ENCODE measurements at regions not wholly inside any gene's neighbourhood (a gene's known extent, or its start where the extent isn't known, plus 50 kb on each side); places are given as distances from the start of the nearest gene placed in this dataset.

DNA sequence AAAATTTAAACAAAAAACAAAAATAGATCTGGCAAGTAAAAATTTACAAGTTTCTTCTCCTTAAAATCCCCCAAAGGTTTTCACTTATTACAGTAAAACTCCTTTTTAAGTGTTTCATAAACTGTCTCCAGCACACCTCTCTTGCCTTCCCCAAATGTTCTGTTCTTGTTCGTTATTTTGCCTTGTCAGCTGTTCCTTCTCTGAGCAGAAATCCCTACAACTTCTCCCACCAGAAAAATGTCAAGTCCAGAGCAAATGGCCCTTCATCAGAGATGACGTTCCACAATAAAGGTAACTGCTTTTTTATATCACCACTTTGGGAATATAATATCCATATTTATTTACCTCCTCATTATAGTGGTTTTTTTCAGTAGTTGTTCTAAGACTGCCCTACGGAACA, 432.1 kb downstream of the ADAM29 start:
- no peak for TF ChIP-seq POLR2A (IDR thresholded peaks at IDR 0.05)
- TF ChIP-seq, protein P1, sequence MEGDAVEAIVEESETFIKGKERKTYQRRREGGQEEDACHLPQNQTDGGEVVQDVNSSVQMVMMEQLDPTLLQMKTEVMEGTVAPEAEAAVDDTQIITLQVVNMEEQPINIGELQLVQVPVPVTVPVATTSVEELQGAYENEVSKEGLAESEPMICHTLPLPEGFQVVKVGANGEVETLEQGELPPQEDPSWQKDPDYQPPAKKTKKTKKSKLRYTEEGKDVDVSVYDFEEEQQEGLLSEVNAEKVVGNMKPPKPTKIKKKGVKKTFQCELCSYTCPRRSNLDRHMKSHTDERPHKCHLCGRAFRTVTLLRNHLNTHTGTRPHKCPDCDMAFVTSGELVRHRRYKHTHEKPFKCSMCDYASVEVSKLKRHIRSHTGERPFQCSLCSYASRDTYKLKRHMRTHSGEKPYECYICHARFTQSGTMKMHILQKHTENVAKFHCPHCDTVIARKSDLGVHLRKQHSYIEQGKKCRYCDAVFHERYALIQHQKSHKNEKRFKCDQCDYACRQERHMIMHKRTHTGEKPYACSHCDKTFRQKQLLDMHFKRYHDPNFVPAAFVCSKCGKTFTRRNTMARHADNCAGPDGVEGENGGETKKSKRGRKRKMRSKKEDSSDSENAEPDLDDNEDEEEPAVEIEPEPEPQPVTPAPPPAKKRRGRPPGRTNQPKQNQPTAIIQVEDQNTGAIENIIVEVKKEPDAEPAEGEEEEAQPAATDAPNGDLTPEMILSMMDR (IDR thresholded peaks at IDR 0.05), result no peak

Data from testis (tissue), 2 donors.